Esophagus mucosa (tissue), 1 donor: ENCODE measurements at regions not wholly inside any gene's neighbourhood (a gene's known extent, or its start where the extent isn't known, plus 50 kb on each side); places are given as distances from the start of the nearest gene placed in this dataset.

ENCODE experiments used
- ATAC-seq: fragments of 200-7000 bp; cut with Tn5 transposase; one replicate; pipeline ENCODE4 v1.9.1; 2020
- donor health status: DM: yes; HTN: yes; CAD: no.

DNA sequence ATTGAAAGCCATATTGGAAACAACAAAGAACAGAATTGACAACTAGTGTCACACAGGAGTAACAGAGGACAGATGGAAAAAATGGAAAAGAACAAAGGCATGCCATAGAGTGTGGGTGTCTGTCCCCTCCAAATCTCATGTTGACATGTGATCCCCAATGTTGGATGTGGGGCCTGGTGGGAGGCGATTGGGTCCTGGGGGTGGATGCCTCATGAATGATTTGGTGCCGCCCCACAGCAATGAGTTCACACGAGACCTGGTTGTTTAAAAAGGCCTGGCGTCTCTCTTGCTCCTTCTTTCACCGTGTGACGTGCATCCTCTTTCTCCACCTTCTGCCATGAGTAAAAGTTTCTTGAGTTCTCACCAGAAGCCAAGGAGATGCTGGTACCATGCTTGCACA lies 87.4 kb upstream of the GPR26 start:
- no peak for ATAC-seq

DNA sequence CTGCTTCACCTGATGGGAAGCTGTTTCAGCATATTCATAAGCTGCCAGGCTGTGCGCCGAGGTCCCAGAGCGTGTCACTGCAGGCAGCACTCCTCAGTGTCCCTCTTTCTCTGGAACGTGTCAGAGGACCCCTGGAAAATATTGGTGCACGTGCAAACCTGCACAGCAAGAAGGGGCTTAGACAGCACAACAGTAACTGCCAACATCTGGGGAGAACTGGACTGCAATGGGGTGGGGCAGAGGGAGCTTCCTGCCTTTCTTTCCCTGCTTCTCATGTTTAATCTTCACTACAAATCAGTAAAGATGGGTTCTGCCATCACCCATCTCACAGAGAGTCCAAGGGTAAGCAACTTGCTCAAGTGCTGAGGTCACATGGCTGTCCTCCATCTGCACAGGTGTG lies 86.5 kb upstream of the GPR26 start:
- no peak for ATAC-seq

DNA sequence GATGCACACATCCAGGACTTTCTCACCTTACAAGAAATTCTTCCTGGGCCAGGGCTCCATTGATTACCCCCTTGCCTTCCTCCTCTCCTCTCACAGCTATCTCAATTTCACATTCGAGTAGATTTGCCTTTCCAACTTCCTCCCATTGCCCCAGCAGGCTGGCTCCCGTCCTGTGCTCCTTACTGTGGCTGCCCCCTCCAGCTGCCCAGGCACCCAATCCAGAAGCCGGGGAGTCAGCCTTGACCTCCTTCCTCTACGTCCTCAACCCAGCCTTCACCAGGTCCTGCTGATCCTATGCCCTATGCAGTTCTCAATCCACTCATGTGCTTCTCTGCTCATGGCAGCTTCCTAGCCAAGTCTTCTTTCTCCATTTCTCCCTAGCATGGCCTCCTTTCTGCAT lies 85.7 kb upstream of the GPR26 start:
- no peak for ATAC-seq

DNA sequence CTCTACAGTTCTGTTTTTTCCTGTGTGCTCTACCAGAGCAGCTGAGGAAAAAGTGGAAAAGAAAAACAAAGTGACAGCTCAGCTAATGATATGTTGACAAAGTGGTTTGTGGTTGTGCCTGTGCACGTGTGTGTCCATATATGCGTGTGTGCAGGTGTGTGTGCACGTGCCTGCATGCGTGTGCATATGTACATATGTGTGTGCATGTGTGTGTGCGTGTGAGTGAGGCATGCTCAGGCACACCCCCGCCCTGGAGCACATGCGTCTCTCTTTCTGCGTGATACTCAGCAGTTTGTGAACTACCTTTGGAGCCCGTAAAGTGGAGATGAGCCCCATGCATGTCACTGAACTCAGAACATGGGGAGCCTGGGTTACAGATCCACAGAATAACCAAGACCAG lies 84.5 kb upstream of the GPR26 start:
- ATAC-seq = no peak

DNA sequence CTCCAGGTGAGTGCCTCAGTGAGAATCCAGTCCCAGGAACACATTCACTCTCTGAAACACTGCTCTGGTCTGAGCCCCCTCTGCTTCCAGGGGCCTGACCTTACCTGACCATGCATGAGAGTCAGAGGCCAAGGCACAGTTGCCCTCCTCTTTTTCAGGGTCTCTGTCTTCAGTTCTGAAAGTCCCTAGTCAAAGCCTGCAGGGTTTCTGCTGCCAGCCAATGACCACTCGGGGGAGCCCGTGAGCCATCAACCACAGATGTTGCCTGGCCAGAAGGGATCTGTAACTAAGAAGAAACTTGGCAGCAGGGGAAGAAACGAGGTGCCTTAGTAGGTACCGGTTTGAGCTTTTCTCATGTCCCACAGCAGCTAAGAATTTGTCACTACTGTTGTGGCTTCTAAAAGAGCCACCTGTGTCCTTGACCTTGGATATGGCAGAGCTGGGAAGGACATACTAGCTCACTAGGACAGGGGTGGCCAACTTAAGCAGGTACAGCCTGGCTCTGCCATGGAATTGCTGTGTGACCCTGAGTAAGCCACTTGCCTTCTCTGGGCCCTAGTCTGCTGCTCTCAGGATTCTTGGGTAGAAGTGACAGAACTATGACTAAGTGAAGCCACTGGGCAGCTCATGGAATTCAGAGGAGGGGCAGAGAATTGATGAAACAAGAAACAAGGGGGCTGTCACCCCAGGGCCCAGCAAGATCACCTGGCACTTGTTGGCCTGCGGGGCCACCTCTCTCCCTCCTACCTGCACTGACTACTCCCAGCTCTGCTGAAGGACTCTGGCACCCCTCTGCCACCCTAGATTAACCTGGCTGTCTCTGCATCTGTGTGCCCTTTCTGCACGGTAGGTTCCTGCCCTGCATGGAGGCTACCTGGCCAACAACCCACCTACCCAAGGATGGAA lies 83.8 kb upstream of the GPR26 start:
- ATAC-seq = peak; percentile 73

DNA sequence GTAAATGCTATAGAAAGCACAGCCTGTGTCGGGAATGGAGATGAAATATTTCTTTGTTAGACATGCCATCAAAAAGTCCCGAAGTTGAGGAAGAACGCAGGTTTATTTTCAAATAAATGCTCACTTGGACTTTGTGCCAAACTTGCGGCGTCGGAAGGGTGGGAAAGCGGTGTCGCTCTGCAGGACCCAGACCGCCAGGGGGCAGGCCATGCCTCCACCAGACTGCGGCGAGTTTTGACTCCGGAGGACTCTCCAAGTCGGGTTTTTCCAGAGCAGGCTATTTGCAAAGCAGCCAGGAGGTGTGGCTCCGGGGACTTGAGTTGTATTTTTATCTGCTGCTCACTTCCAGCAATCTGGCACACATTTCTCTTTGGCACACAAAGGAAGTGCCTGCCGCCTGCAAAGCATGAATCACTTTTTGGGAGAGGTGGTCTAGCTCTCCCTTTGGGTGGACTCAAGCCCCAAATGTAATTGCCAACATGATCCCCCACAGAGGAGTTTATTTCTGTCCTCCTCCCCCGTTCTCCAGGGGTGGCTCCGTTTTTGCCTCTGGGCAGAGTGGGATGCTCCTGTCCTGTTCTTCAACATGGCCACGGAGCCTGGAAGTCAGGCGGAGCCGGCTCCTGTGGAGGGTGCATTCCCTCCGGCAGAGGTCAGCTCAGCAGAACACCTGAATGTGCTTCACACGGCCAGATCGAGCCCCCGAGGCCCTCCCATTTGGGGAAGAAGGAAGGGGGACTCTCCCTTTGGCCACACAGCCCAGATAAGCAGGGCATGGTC lies 82.3 kb upstream of the GPR26 start:
- peak; percentile 85 for ATAC-seq

DNA sequence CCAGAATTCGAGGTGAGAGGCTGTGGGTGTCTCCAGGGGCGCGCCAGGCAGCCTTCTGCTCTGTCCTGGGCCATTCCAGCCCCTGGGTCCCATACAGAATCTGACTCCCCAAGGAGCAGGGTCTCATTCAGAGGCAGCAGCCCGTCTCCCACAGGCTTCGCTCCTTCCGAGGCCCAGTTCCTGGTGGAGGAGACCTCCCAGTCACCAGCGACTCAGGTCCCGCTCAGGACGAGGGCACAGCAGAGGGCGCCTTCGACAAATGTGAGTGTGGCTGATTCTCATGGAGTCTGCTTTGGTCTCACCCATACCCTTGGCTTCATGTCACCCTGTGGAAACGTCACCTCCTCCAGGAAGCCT lies 81.8 kb upstream of the GPR26 start:
- no peak for ATAC-seq

DNA sequence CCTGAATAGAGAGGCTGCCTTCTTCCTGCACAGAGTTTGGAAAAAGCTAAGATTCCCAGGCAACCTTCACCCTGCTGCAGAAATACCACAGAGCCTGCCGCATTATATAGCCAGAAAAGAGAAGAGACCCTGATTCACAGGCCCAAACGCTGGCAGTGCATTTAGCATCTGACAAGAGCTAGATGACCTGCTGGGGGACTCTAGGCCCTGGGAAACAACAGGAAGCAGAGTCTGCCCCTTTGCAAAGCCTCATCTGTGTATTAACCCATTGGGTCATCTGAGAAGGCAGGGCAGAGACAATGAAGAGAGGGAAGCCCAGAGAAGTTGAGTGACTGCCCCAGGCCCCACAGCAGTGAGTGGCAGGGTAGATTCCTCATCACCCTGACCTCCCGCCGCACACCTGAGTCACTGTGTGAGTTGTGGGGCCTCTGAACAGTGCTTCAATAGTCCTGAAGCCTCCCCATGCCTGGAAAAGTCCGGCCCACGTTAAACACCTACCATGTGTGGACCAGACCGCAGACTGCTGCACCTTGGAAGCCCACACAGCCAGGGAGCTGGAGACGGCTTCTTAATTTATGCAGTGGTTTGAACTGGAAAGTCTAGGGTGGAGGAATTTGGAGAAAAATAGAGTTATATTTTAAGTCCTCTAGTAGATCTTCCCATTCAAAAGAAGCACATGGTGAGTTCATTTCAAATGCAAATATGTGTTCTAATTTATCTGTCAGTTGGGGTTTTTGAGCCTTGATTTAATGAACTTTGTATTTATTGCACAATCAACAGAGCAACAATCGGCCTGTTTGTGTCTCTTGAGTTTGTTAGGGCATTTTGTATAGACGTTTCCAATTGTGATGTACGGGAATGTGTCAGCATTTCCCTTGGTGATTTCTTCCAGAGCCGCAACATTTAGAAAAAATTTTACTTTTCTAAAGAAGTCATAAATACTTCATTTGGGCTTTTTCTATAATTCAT lies 80.4 kb upstream of the GPR26 start:
- ATAC-seq = no peak

DNA sequence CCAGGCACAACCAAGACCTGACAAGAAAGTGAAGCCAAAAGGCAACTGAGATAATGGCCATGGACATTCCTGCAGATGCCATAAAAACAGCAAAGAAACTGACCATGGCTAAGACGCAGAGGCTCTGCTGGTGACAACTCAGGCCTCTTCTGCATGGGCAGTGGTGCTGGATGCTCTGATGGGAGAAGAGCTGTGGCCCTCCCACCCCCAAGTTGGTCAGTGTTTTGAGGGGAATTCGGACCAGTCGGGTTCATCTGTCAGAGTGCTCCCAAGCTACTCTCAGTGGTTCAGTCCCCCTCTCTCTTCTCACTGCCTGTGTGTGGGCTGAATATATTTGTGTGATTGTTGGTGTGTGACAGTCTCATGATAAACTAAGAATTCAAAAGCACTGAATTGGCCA lies 79.0 kb upstream of the GPR26 start:
- ATAC-seq = no peak

DNA sequence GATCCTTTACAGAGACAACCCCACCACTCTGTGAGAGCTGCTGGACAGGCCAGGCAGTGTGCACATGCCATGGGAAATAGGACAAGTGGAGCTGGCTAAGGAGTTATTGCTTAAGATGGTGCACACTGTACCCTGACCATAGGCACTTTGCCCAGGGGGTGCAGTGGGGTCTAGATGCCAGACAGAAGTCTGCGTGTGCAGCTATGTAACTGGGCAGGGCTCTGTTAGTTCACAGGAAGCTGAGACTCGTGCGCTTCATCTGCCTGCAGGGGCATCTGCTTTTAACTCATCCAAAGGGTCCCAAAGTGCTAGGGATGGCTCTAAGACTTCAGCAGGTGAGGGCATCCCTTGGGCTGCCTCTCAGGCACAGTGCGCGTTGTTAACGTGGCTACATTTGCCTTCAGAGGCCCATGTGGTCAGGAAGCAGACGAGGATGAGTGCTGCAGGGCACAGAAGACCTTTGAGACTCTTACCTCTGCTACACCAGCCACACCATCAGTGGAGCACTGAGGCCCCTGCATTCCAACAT lies 77.7 kb upstream of the GPR26 start:
- ATAC-seq = no peak

DNA sequence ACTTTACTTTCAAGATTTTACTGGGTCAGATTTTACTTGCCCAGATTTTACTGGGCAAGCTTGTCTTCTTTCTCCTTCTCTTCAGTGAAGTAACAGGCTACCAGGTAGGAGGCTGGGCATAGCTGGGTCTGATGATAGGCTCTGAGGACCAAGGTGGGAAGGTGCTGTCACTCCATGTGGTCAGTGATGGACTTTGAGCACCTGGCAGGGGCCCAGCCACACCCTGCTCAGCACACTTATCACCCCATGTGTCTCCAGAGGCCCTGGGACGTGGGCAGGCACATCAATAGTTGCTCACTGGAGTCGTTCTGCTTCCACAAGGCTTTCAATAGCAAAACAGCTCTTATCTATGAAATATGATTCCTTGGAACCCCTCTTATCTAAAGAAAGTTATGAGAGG lies 70.5 kb upstream of the GPR26 start:
- no peak for ATAC-seq

DNA sequence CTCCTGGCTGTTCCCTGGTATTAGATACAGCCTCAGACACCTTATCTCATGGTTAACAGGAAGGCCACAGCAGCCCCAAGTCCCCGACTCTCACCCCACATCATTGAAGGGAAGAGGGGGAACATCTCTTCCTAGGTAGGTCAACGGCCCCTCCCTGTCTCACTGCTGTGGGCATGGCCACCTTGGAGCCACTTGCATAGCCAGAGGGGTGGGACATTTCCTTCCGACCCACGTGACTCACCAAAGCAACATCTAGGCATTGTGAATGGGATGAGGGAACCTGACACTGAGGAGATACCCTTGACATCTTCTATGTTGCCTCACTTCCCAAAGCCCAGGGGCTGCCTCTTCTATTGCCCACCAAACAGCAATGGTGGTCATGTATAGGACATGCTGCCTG lies 68.5 kb upstream of the GPR26 start:
- ATAC-seq = no peak

DNA sequence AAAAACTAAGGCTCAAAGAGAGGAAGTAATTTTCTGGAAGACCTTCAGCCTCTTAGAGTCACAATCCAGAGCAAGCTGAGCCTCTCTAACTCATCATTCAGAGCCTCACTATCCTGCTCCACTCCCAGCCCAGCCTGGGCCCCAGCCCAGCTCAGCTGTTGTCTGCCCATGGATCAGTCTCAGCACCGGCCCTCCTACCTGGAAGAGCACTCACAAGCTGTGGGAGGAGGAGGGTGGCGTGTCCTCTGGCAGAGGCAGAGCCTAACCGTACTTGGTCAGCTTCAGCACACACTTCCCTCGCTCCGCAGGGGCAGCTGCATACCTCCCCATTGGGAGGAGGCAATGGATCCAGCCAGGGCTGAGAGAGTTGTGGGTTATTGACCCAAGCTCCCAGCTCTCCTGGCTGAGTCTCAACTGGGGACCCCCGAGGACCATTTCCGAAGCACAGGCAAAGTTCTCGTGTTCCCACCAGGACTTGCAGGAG lies 66.7 kb upstream of the GPR26 start:
- no peak for ATAC-seq

DNA sequence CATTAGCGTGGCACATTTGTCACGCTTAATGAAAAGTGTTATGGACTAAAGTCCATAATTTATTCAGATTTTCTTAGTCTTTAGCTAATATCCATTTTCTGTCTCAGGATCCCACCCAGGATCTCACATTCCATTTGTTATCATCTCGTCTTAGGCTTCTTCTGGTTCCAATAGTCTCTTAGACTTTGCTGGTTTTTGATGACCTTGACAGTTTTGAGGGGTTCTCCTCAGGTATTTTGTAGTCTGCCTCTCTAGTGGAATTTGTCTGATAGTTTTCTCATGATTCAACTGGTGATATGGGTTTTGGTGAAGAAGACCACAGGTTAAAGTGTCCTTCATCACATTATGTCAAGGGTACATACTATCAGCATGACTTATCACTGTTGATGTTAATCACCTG lies 66.0 kb upstream of the GPR26 start:
- ATAC-seq = no peak

DNA sequence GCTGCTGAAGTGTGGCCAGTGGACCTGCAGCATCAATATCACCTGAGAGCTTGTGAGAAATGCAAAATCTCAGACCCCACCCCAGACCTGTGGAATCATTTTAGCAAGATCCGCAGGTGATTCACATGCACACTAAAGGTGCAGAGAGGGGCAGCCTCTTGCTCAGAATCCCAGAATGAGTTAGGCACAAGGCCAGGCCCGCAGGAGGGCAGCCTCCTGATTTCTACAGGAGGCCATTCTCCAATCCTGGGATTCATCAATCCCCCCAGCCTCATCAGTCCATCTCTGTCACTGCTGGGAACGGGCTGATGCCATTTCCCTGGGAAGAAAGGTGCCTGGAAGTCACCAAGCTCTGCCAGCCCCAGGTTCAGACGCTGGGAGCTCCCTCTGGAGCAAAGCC lies 63.0 kb upstream of the GPR26 start:
- no peak for ATAC-seq

DNA sequence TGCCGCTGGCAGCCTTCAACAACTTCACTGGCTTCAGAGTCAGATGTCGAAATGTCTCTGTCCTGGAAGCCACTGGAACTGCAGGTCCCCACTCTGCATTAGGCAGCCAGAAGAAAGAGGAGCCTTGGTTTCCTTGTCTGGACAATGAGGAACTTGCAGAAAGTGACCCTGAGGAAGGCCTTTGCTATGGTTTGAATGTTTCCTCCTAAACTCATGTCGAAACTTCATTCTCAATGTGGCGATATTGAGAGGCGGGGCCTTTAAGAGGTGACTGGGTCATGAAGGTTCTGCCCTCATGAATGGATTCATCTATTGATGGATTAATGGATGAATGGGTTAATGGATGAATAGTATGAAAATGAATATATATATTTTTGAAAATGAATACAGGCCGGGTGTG lies 61.6 kb upstream of the GPR26 start:
- ATAC-seq = no peak

DNA sequence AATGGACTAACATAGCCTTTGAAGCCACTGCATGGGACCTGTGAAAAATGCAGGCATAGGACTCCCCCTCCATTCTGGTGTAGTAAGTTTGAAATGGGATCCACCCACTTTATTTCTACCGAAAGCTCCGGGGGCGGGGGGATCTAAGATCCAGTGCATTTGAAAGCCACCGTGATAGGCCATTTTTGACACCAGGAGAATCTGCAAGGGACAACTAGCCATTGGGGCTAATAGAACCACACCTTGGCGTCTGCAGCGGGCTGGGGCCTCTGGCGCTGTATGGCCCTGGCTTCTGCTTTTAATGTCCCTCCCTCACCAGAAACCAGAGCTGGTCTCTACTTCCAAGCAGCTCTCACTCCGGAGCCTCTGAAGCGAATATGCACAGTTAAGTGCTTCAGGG lies 60.1 kb upstream of the GPR26 start:
- no peak for ATAC-seq

DNA sequence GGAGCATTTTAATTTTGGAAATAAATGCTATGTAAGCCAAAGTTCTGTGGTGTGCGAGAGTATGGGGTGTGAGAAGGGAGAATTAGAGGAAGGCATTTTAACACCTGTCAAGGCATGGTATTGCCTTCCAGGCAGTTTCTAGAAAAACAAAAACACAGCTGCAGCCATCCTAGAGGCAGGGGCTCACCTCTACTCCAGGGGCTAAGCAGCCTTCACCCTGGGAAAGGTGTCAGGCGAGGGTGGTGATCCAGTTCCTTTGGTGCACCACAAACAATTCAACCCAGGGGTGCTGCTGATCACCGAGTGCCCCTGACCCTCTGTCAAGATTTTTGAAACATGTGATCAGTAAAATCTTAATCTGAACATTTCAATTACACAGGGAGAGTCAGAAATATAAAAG lies 59.2 kb upstream of the GPR26 start:
- ATAC-seq = no peak

DNA sequence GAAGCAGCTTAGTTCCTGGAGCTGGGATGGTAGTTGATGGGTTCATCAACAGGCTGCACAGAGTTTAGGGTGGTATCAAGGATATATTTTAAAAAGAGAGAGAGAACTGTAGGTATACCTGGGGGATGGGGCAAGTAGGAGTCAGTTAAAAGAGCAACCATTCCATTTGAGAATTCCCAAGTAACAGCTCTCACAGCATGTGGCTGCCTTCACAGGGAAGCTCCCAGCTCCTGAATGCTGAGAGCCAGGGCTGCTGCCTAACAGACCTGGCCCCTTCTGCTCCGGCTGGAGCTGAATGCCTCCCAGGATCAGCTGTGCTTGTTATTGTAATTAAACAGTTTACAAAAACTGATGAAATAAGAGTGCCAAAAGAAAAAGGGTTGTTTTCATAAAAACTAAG lies 58.8 kb upstream of the GPR26 start:
- no peak for ATAC-seq

DNA sequence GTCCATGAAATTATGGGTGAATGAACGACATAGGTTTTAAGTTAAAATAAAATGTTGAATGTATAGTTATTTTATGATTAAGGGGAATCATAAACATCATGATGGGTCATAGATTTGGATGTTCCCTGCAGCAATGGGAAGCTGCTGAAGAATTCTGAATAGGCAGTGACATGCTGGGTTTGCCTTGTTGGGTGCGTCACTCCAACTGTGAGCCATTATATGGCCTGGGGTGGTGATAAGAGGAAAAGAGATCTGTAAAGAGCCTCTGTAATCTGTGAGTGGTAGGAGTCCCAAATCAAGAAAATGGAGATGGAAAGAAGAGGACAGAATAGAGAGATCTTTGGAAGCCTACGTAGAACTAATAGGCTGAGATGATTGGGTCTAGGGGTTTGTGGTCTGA lies 58.1 kb upstream of the GPR26 start:
- no peak for ATAC-seq

DNA sequence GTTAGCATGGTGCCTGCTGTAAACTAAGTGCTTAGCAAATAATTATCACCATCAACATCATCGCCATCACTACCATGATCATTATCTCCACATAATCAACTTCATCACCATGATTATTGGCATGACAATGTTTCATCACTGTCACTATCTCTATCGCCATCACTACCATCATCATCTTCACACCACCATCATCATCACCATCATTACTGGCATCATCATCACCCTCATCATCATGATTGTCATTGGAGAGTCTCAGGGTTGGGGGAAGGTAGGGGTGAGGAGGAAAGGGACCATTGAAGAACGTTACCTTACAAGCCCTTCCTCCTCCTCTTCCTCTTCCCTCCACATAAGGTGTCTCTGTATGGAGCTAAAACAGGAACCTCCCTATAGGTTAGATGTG lies 54.9 kb upstream of the GPR26 start:
- no peak for ATAC-seq

DNA sequence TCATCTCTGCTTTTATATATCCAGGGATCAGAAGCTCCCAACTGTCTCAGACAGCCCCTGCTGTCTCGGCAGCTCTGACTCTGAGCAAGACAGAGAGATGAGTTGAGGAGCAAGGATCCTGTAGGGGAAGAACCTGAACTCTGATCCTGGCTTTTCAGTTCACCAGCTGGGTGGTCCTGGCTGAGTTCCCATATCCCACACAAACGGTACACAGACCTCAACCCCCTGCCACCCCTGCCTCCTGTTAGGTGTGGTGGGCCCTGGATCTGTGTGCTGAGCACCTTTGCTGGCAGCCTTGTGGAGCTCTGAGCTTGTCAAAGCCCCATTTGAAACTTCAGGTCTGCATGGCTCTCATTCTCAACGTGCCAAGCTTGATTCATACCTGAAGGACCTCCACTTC lies 54.3 kb upstream of the GPR26 start:
- no peak for ATAC-seq
